ENCODE measurements at regions not wholly inside any gene's neighbourhood (a gene's known extent, or its start where the extent isn't known, plus 50 kb on each side); places are given as distances from the start of the nearest gene placed in this dataset.
"Not testable (repeated sequence)": the region's sequence is repeated elsewhere in the genome, so short reads cannot be mapped to it uniquely, and the experiment has no call there.

DNA sequence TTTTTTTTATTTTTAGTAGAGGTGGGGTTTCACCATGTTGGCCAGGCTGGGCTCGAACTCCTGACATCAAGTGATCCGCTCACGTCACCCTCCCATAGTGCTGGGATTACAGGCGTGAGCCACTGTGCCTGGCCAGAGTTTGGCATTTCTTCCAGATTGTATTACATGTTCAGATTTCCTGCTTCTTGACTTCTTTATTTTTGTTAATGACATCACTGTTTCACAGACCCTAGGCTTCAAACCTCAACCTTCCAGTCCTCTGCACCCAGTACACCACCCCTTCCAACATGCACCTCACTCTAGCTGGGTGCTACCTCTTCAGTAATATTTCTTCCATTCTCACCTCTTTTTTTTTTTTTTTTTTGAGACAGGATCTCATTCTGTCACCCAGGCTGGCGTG lies 53.6 kb upstream of the ZFHX3 start:
- Histone ChIP-seq H4K20me1 (ENCODE audit: insufficient read depth) (no peaks in the 10 kb centered on the region), H2AFZ (ENCODE audit: low read depth, low read length, poor library complexity, severe bottlenecking) (no peak overlapping the region), H3K4me3 (replicated peaks in 1 of 2; ENCODE audit: low read depth in 1 of 2, low read length in 2 of 2) (no peak overlapping the region), H3K9ac (ENCODE audit: low read length) (no peak overlapping the region), H3K4me2 (ENCODE audit: low read length) (no peak overlapping the region), H3K27ac (ENCODE audit: low read depth, low read length) (no peak overlapping the region), H3K79me2 (ENCODE audit: insufficient read depth, low read length) (no peaks in the 10 kb centered on the region), H3K36me3 (ENCODE audit: control insufficient read depth in 1 of 2, insufficient read depth in 2 of 2, low read length in 2 of 2) (no peaks in the 10 kb centered on the region), H3K27me3 (ENCODE audit: insufficient read depth, low read length) (no peaks in the 10 kb centered on the region), H3K9me3 (ENCODE audit: control insufficient read depth in 1 of 2, insufficient read depth in 1 of 2, low read depth in 1 of 2, low read length in 2 of 2) (no peaks in the 10 kb centered on the region), H3K4me1 (ENCODE audit: control insufficient read depth in 1 of 2, insufficient read depth in 2 of 2, low read length in 2 of 2) (no peaks in the 10 kb centered on the region), H3K9me2 (ENCODE audit: insufficient read depth) (no peaks in the 10 kb centered on the region)
- CTCF ChIA-PET: no interaction called here
- no peak for DNase-seq (ENCODE audit: low read depth, low spot score)
- no peak for TF ChIP-seq SRF (IDR thresholded peaks at IDR 0.05; ENCODE audit: low read depth)
- no peak for TF ChIP-seq TCF7L2 (IDR thresholded peaks at IDR 0.05; ENCODE audit: borderline replicate concordance, extremely low read depth, insufficient read depth, insufficient read length)
- TF ChIP-seq, protein P1, sequence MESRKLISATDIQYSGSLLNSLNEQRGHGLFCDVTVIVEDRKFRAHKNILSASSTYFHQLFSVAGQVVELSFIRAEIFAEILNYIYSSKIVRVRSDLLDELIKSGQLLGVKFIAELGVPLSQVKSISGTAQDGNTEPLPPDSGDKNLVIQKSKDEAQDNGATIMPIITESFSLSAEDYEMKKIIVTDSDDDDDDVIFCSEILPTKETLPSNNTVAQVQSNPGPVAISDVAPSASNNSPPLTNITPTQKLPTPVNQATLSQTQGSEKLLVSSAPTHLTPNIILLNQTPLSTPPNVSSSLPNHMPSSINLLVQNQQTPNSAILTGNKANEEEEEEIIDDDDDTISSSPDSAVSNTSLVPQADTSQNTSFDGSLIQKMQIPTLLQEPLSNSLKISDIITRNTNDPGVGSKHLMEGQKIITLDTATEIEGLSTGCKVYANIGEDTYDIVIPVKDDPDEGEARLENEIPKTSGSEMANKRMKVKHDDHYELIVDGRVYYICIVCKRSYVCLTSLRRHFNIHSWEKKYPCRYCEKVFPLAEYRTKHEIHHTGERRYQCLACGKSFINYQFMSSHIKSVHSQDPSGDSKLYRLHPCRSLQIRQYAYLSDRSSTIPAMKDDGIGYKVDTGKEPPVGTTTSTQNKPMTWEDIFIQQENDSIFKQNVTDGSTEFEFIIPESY (IDR thresholded peaks at IDR 0.05; ENCODE audit: extremely low read depth, insufficient replicate concordance, low read length): no peak
- no peak for TF ChIP-seq YY1 (IDR thresholded peaks at IDR 0.05; ENCODE audit: extremely low read depth, insufficient replicate concordance, low read depth, low read length)
- TF ChIP-seq, protein P2, sequence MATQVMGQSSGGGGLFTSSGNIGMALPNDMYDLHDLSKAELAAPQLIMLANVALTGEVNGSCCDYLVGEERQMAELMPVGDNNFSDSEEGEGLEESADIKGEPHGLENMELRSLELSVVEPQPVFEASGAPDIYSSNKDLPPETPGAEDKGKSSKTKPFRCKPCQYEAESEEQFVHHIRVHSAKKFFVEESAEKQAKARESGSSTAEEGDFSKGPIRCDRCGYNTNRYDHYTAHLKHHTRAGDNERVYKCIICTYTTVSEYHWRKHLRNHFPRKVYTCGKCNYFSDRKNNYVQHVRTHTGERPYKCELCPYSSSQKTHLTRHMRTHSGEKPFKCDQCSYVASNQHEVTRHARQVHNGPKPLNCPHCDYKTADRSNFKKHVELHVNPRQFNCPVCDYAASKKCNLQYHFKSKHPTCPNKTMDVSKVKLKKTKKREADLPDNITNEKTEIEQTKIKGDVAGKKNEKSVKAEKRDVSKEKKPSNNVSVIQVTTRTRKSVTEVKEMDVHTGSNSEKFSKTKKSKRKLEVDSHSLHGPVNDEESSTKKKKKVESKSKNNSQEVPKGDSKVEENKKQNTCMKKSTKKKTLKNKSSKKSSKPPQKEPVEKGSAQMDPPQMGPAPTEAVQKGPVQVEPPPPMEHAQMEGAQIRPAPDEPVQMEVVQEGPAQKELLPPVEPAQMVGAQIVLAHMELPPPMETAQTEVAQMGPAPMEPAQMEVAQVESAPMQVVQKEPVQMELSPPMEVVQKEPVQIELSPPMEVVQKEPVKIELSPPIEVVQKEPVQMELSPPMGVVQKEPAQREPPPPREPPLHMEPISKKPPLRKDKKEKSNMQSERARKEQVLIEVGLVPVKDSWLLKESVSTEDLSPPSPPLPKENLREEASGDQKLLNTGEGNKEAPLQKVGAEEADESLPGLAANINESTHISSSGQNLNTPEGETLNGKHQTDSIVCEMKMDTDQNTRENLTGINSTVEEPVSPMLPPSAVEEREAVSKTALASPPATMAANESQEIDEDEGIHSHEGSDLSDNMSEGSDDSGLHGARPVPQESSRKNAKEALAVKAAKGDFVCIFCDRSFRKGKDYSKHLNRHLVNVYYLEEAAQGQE (IDR thresholded peaks at IDR 0.05; ENCODE audit: low read depth): no peak
- TF ChIP-seq, protein P3, sequence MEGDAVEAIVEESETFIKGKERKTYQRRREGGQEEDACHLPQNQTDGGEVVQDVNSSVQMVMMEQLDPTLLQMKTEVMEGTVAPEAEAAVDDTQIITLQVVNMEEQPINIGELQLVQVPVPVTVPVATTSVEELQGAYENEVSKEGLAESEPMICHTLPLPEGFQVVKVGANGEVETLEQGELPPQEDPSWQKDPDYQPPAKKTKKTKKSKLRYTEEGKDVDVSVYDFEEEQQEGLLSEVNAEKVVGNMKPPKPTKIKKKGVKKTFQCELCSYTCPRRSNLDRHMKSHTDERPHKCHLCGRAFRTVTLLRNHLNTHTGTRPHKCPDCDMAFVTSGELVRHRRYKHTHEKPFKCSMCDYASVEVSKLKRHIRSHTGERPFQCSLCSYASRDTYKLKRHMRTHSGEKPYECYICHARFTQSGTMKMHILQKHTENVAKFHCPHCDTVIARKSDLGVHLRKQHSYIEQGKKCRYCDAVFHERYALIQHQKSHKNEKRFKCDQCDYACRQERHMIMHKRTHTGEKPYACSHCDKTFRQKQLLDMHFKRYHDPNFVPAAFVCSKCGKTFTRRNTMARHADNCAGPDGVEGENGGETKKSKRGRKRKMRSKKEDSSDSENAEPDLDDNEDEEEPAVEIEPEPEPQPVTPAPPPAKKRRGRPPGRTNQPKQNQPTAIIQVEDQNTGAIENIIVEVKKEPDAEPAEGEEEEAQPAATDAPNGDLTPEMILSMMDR (IDR thresholded peaks at IDR 0.05 in 2 of 3, conservative IDR thresholded peaks at IDR 0.05 in 1 of 3; ENCODE audit: borderline replicate concordance in 1 of 3, insufficient read depth in 1 of 3, low read depth in 2 of 3, low read length in 2 of 3): no peak
- TF ChIP-seq, protein P4, sequence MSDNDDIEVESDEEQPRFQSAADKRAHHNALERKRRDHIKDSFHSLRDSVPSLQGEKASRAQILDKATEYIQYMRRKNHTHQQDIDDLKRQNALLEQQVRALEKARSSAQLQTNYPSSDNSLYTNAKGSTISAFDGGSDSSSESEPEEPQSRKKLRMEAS (IDR thresholded peaks at IDR 0.05): no peak
- no peak for TF ChIP-seq ZNF274 (IDR thresholded peaks at IDR 0.05; ENCODE audit: low read depth, low read length)
- no peak for TF ChIP-seq SIN3A (IDR thresholded peaks at IDR 0.05; ENCODE audit: low read depth)
- TF ChIP-seq JUND (IDR thresholded peaks at IDR 0.05): no peak
- TF ChIP-seq CEBPB (IDR thresholded peaks at IDR 0.05; ENCODE audit: low read depth): no peak
- TF ChIP-seq EZH2 (IDR thresholded peaks at IDR 0.05): no peak
- TF ChIP-seq, protein P5, sequence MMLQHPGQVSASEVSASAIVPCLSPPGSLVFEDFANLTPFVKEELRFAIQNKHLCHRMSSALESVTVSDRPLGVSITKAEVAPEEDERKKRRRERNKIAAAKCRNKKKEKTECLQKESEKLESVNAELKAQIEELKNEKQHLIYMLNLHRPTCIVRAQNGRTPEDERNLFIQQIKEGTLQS (IDR thresholded peaks at IDR 0.05): no peak
- RAD21 ChIA-PET (ENCODE audit: low non-redundant PET in 1 of 2, low total read pairs in 2 of 2, uncharacterized antibody in 2 of 2, unreplicated experiment in 2 of 2): no interaction called here
- intact Hi-C loops (cut with micrococcal nuclease): no loop called here
- BruUV-seq (replicated peaks): no TSS peak
- POLR2A ChIA-PET: no interaction called here
- no peak for ATAC-seq

DNA sequence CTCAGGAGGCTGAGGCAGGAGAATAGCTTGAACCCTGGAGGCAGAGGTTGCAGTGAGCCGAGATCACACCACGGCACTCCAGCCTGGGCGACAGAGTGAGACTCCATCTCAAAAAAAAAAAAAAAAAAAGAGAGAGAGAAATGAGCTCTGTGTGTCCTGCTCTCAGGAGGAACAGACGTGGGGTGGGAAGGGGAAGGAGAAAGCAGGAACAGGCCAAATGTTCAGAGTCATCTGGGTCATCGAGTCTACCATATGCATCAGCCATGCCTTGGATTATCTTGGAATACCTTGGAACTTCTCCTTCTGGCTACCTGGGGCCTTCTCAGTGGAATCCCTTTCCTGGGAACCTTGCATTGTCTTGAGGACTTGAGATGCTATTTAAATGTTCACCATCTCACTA lies 51.7 kb upstream of the ZFHX3 start:
- RAD21 ChIA-PET (ENCODE audit: low non-redundant PET in 1 of 2, low total read pairs in 2 of 2, uncharacterized antibody in 2 of 2, unreplicated experiment in 2 of 2); H3K4me3 ChIP-seq (replicated peaks in 1 of 2; ENCODE audit: low read depth in 1 of 2, low read length in 2 of 2); H3K27me3 ChIP-seq (ENCODE audit: insufficient read depth, low read length); intact Hi-C loops (cut with micrococcal nuclease); BruUV-seq (replicated peaks); H4K20me1 ChIP-seq (ENCODE audit: insufficient read depth); H2AFZ ChIP-seq (ENCODE audit: low read depth, low read length, poor library complexity, severe bottlenecking); CTCF ChIA-PET; H3K9ac ChIP-seq (ENCODE audit: low read length); H3K27ac ChIP-seq (ENCODE audit: low read depth, low read length); H3K4me1 ChIP-seq (ENCODE audit: control insufficient read depth in 1 of 2, insufficient read depth in 2 of 2, low read length in 2 of 2); DNase-seq (ENCODE audit: low read depth, low spot score); H3K4me2 ChIP-seq (ENCODE audit: low read length); H3K9me3 ChIP-seq (ENCODE audit: control insufficient read depth in 1 of 2, insufficient read depth in 1 of 2, low read depth in 1 of 2, low read length in 2 of 2); POLR2A ChIA-PET; ATAC-seq; H3K36me3 ChIP-seq (ENCODE audit: control insufficient read depth in 1 of 2, insufficient read depth in 2 of 2, low read length in 2 of 2); H3K79me2 ChIP-seq (ENCODE audit: insufficient read depth, low read length); H3K9me2 ChIP-seq (ENCODE audit: insufficient read depth): not testable (repeated sequence)
